WTC11 (cell line): ENCODE measurements at regions not wholly inside any gene's neighbourhood (a gene's known extent, or its start where the extent isn't known, plus 50 kb on each side); places are given as distances from the start of the nearest gene placed in this dataset.

Source experiments
- CTCF ChIP-seq: fragments of 200-600 bp; IDR thresholded peaks from 2 replicates; pipeline ENCODE4 v1.8.0; 2022; ENCODE audit warnings: antibody characterized with exemption
- HMGXB4 ChIP-seq: sonication (generic); formaldehyde crosslinking; IDR thresholded peaks from 2 replicates; pipeline ENCODE4 v1.8.1; 2023; ENCODE audit warnings: mild to moderate bottlenecking, moderate library complexity, missing genetic modification reagents
- ZNF219 ChIP-seq: sonication (generic); formaldehyde crosslinking; IDR thresholded peaks from 2 replicates; pipeline ENCODE4 v1.8.0; 2023; ENCODE audit warnings: missing genetic modification reagents, mild to moderate bottlenecking, borderline replicate concordance

- TF ChIP-seq ZNF219 (no peak), CTCF (no peak), HMGXB4 (CRISPR knock-in tag) (no peak)
These were observed 746.7 kb upstream of the C9orf72 start for GRCh38 chr9:28319981-28320380.
